Endothelial cell of umbilical vein (primary cell): ENCODE measurements at regions not wholly inside any gene's neighbourhood (a gene's known extent, or its start where the extent isn't known, plus 50 kb on each side); places are given as distances from the start of the nearest gene placed in this dataset.

Source experiments
- CTCF ChIP-seq, 2 donors: IDR thresholded peaks; 1 replicate in 1 of 2; 2 replicates in 1 of 2; pipeline ENCODE4 v1.5.1; 2011; ENCODE audit warnings: low read length in 2 of 2, mild to moderate bottlenecking in 2 of 2, moderate library complexity in 2 of 2, control low read depth in 1 of 2, inconsistent platforms in 1 of 2, low read depth in 1 of 2; ENCODE audit not compliant: insufficient read depth in 1 of 2; ENCODE audit errors: extremely low read depth in 1 of 2
- MAX ChIP-seq: IDR thresholded peaks from 2 replicates; pipeline ENCODE4 v1.6.1; 2011; ENCODE audit not compliant: insufficient read depth, insufficient read length
- POLR2A ChIP-seq: IDR thresholded peaks from 2 replicates; pipeline ENCODE4 v1.6.1; 2012; ENCODE audit warnings: low read depth, mild to moderate bottlenecking, control low read depth, low read length

DNA sequence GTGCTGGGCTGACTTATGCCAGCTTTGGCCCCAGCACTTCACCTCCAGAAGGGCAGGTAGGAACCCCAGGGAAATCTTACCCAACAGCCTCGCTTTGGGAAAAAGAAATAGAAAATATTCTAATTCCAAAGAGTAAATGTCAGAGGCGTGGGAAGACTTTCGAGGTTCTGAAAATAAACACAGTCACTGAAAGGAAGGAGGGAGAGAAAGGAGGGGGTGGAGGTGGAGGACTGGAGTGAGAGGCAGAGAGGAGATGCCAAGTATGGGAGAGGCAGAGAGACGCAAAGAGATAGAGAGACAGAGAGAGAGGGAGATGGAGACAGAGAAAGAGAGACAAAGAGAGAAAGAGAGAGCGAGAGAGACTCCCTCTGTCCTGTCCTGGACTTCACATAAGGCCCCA lies 395.0 kb downstream of the PTPRU start:
- TF ChIP-seq MAX (no peak), POLR2A (no peak), CTCF (IDR thresholded peaks at IDR 0.05; ENCODE audit: extremely low read depth in 1 of 2, insufficient read depth in 1 of 2, low read depth in 1 of 2, low read length in 2 of 2) (no peak)
